Lower leg skin (tissue), 4 donors: ENCODE measurements at regions not wholly inside any gene's neighbourhood (a gene's known extent, or its start where the extent isn't known, plus 50 kb on each side); places are given as distances from the start of the nearest gene placed in this dataset.

Experiments used
- DNase-seq, 2 donors: peaks; one replicate each; pipeline ENCODE4 v3.0.0-alpha.2; 2019; ENCODE audit warnings: low spot score in 2 of 2
- H3K4me3 ChIP-seq: fragments of 200-600 bp; sonication (generic); 2 replicates; pipeline ENCODE4 v1.5.1; 2017; ENCODE audit warnings: mild to moderate bottlenecking, low read depth; ENCODE audit not compliant: poor library complexity, severe bottlenecking
- POLR2A ChIP-seq, 2 donors: fragments of 450-650 bp; IDR thresholded peaks; one replicate each; pipeline ENCODE4 v1.6.1; 2016 to 2017; ENCODE audit warnings: antibody characterized with exemption in 2 of 2, mild to moderate bottlenecking in 1 of 2, moderate library complexity in 1 of 2
- WGBS, 2 donors: methylation state at CpG; one replicate each; pipeline ENCODE4 v1.1.5; 2018; 5-methylcytosine and 5-hydroxymethylcytosine counted together
- intact Hi-C: fragments of 100-400 bp; cut with DNase I; formaldehyde crosslinking; loops from one replicate; pipeline ENCODE4 v1.15.0; 2023; ENCODE audit warnings: low total_unique reads
- TF ChIP-seq, protein P1 (sequence below), 3 donors: fragments of 450-650 bp; IDR thresholded peaks; one replicate each; pipeline ENCODE4 v1.5.1; 2016; ENCODE audit warnings: antibody characterized with exemption in 3 of 3, mild to moderate bottlenecking in 3 of 3, moderate library complexity in 2 of 3

DNA sequence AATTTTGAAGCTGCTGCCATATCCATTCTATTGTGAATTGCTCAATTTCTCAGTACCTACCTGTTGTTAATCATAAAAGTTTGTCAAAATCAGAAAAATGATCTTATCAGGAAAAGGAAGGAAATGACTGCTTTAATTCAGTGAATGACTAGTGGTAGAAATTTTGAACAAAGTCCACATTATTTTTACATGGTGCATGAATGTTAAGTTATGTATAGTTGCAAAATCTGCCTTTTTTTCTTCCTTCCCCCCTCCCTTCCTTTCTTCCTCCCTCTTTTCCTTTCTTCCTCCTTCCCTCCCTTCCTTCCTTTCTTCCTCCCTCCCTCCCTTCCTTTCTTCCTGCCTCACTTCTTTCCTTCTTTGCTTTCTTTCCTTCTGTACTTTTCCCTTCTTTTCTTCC, 127.1 kb upstream of the TSHZ2 start:
- DNase-seq, result no peak
- no peak for TF ChIP-seq POLR2A (IDR thresholded peaks at IDR 0.05)
- TF ChIP-seq, protein P1, sequence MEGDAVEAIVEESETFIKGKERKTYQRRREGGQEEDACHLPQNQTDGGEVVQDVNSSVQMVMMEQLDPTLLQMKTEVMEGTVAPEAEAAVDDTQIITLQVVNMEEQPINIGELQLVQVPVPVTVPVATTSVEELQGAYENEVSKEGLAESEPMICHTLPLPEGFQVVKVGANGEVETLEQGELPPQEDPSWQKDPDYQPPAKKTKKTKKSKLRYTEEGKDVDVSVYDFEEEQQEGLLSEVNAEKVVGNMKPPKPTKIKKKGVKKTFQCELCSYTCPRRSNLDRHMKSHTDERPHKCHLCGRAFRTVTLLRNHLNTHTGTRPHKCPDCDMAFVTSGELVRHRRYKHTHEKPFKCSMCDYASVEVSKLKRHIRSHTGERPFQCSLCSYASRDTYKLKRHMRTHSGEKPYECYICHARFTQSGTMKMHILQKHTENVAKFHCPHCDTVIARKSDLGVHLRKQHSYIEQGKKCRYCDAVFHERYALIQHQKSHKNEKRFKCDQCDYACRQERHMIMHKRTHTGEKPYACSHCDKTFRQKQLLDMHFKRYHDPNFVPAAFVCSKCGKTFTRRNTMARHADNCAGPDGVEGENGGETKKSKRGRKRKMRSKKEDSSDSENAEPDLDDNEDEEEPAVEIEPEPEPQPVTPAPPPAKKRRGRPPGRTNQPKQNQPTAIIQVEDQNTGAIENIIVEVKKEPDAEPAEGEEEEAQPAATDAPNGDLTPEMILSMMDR (IDR thresholded peaks at IDR 0.05), result no peak
- intact Hi-C loops, result no loop called here
- no peak overlapping the region for H3K4me3 ChIP-seq

DNA sequence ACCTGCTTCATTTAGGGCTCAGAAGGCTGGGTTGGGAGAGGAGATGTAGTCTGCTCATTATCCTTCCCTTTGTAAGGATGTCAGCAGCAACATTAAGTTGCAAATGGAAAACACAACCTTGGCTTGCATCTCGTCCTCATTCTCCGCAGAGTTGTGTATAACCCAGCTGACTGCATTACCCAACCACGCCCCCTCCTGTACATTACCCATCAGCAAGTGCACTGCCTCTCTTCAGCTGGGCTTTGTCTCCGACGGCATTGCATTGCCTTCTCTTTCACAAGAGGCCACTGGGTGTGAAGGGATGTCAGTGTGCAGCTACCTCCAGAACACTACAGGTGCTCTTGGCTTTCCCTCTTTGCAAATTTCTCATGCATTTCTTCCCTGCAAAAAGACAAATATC, 128.7 kb upstream of the TSHZ2 start:
- WGBS, 2 donors, result 82 to 83% methylated on average over 5 of the region's 5 CpGs
- TF ChIP-seq POLR2A (IDR thresholded peaks at IDR 0.05), result no peak
- TF ChIP-seq, protein P1 (IDR thresholded peaks at IDR 0.05), result no peak

DNA sequence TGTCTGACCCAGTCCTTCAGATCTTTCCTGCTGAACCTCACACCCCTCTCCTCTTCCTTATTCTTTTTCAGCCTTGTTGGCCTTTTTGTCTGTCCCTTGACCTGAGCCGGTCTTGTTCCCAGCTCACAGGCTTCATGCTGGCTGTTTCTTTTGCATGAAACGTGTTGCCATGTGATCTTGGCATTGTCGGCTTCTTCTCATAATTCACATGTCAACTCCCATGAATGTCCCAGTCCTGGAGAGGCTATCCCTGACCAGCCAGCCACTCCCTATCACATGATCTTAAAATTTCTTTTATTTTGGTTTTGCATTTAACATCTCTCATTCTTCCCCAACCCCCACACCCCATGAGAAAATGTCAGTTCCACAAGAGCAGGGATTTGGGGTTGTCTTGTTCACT, 131.2 kb upstream of the TSHZ2 start:
- WGBS, 2 donors, result 63 to 73% methylated on average over 3 of the region's 3 CpGs
- no peak for DNase-seq
- intact Hi-C loops, result no loop called here
- TF ChIP-seq, protein P1 (IDR thresholded peaks at IDR 0.05), result no peak
- TF ChIP-seq POLR2A (IDR thresholded peaks at IDR 0.05), result no peak
- no peak overlapping the region for H3K4me3 ChIP-seq

More for the DNA sequence above, 128.7 kb upstream of the TSHZ2 start:
- no peak overlapping the region for H3K4me3 ChIP-seq
- intact Hi-C loops, result no loop called here
- DNase-seq, result no peak

DNA sequence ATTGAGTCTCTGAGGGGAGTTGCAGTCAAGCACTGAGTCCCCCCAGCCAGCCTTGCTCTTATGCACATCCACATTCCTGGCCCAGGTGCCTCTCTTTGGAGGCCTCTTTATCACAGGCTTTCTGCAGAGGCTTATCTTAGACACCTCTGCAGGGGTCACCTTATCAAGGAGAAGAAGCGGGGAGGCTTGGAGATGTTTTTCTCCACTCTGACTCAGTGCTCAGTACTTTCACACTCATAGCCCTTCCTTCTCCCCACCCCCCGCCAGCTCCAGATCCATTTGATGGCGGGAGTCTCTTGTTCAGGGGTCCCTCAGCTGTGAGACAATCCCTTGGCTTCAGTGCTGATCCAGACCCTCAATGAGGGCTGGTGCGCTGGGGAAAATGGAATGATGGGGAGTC, 132.1 kb upstream of the TSHZ2 start:
- no peak for TF ChIP-seq POLR2A (IDR thresholded peaks at IDR 0.05)
- TF ChIP-seq, protein P1 (IDR thresholded peaks at IDR 0.05), result no peak
- H3K4me3 ChIP-seq, result no peak overlapping the region
- intact Hi-C loops, result no loop called here
- 93 to 99% methylated on average over 4 of the region's 4 CpGs for WGBS, 2 donors
- DNase-seq, result no peak

DNA sequence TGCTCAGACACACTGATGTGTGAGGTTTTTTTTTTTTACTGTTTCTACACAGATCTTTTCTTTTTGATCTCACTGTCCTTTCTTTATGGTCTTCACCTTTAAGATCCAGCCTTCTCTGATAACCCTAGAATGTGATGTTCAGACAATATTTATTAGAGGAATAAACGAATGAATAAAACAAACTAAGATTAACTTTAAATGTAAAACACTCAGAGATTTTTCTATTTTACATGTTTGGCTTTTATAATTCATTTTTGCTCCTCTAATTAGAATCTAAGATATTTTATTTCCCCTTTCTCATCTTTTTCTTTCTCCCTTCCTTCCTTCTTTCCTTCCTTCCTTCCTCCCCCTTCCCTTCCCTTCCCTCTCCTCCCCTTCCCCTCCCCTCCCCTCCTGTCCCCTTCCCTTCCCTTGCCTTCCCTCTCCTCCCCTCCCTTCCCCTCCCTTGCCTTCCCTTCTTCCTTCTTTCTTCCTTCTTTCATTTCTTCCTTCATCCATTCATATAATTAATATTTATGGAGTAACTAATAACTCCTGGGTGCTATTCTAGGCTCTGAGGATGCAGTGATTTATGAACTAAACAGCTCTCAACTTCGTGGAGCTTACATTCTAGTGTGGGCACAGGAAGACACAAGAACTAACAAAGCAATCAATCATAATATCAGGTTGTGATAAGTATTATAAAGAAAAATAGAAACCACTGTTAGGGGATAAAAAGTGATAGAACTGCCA, 133.5 kb upstream of the TSHZ2 start:
- DNase-seq, result no peak
- WGBS, 2 donors, result 65 to 66% methylated on average over 2 of the region's 2 CpGs
- TF ChIP-seq, protein P1 (IDR thresholded peaks at IDR 0.05), result no peak
- TF ChIP-seq POLR2A (IDR thresholded peaks at IDR 0.05), result no peak
- intact Hi-C loops, result no loop called here
- no peak overlapping the region for H3K4me3 ChIP-seq

DNA sequence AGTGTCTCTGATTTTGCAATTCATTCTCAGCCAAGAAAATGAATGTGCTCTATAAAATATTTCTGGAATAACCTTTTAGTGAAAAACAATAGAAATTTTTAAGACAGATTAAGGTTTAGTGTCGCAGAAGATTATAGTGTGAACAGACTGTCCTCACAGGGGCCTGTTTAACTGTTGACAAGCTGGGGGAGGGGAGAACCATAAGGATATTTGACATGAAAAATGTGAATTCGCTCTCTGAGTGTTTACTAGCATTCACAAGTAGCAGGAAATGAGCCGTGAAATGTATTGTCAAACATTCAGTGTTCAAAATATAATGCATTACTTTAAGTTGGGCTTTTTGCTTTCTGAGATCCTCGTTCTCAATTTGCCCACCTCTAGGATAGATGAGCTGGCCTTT, 134.8 kb upstream of the TSHZ2 start:
- intact Hi-C loops, result no loop called here
- WGBS, 2 donors, result 76 to 80% methylated on average over 4 of the region's 4 CpGs
- TF ChIP-seq, protein P1 (IDR thresholded peaks at IDR 0.05), result no peak
- no peak for TF ChIP-seq POLR2A (IDR thresholded peaks at IDR 0.05)
- no peak overlapping the region for H3K4me3 ChIP-seq
- no peak for DNase-seq
